Body of pancreas (tissue), 4 donors: ENCODE measurements at regions not wholly inside any gene's neighbourhood (a gene's known extent, or its start where the extent isn't known, plus 50 kb on each side); places are given as distances from the start of the nearest gene placed in this dataset.

ENCODE experiments used
- ATAC-seq: fragments of 150-250 bp; one replicate; pipeline ENCODE4 v1.9.1; 2016
- DNase-seq, 4 donors: peaks; one replicate each; pipeline ENCODE4 v3.0.0-alpha.2; 2019
- H3K27ac ChIP-seq, 4 donors: fragments of 200-600 bp; sonication (generic); 1 replicate in 3 of 4; 2 replicates in 1 of 4; pipeline versions ENCODE4 v1.5.1 to v1.6.1; 2016 to 2019; ENCODE audit warnings: mild to moderate bottlenecking in 1 of 4, mixed read lengths in 1 of 4, moderate library complexity in 1 of 4
- H3K27me3 ChIP-seq, 2 donors: fragments of 200-600 bp; sonication (generic); one replicate each; pipeline ENCODE4 v1.6.0; 2016; ENCODE audit warnings: mild to moderate bottlenecking in 1 of 2
- H3K36me3 ChIP-seq, 2 donors: fragments of 200-600 bp; sonication (generic); replicated peaks in 1 of 2; 2 replicates each; pipeline ENCODE4 v1.5.1; 2016; ENCODE audit warnings: low read depth in 2 of 2; ENCODE audit not compliant: insufficient read depth in 1 of 2
- H3K4me1 ChIP-seq: fragments of 200-600 bp; sonication (generic); one replicate; pipeline ENCODE4 v1.6.0; 2016
- H3K4me3 ChIP-seq, 2 donors: fragments of 200-600 bp; sonication (generic); 1 replicate in 1 of 2; 2 replicates in 1 of 2; pipeline ENCODE4 v1.5.1; 2016 to 2019
- H3K9me3 ChIP-seq, 3 donors: fragments of 200-600 bp; sonication (generic); 1 replicate in 2 of 3; 2 replicates in 1 of 3; pipeline ENCODE4 v1.5.1; 2016
- POLR2A ChIP-seq, 3 donors: fragments of 450-650 bp; IDR thresholded peaks; one replicate each; pipeline ENCODE4 v1.6.1; 2016; ENCODE audit warnings: antibody characterized with exemption in 3 of 3, mild to moderate bottlenecking in 2 of 3
- WGBS, 2 donors: methylation state at CpG; one replicate each; pipeline ENCODE4 v1.1.5; 2017; 5-methylcytosine and 5-hydroxymethylcytosine counted together
- intact Hi-C: fragments of 100-400 bp; cut with DNase I; formaldehyde crosslinking; loops from one replicate; pipeline ENCODE4 v1.15.1; 2023
- TF ChIP-seq, protein P1 (sequence below), 7 experiments: fragments of 450-650 bp in 4 of 7; fragments of 200-600 bp in 3 of 7; sonication (generic) in 3 of 7; IDR thresholded peaks; one replicate each; pipeline ENCODE4 v1.5.1; 2016 to 2019; ENCODE audit warnings: antibody characterized with exemption in 7 of 7

DNA sequence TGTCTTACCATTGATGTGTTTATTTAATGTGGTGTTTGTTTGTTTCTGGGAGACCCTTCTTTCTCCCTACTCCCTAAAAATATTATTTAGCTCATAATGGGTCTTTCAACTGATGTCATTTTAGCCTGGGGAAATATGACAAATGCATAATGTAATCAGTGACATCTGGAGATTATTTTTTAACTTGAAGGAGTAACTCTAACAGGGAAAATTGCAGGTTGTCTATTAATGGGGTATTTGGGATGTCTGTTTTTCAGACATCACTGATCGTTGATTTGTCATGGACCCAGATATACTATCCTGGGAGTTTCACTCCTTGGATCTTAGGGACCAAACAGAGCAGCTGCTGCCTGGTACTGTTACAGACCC, 230.4 kb downstream of the LOXHD1 start:
- TF ChIP-seq, protein P1, sequence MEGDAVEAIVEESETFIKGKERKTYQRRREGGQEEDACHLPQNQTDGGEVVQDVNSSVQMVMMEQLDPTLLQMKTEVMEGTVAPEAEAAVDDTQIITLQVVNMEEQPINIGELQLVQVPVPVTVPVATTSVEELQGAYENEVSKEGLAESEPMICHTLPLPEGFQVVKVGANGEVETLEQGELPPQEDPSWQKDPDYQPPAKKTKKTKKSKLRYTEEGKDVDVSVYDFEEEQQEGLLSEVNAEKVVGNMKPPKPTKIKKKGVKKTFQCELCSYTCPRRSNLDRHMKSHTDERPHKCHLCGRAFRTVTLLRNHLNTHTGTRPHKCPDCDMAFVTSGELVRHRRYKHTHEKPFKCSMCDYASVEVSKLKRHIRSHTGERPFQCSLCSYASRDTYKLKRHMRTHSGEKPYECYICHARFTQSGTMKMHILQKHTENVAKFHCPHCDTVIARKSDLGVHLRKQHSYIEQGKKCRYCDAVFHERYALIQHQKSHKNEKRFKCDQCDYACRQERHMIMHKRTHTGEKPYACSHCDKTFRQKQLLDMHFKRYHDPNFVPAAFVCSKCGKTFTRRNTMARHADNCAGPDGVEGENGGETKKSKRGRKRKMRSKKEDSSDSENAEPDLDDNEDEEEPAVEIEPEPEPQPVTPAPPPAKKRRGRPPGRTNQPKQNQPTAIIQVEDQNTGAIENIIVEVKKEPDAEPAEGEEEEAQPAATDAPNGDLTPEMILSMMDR (IDR thresholded peaks at IDR 0.05), result no peak
- TF ChIP-seq POLR2A (IDR thresholded peaks at IDR 0.05), result no peak
- Histone ChIP-seq H3K9me3 (no peaks in the 10 kb centered on the region), H3K27me3 (no peaks in the 10 kb centered on the region), H3K4me1 (no peaks in the 10 kb centered on the region), H3K4me3 (no peak overlapping the region), H3K36me3 (no peaks in the 10 kb centered on the region), H3K27ac (no peak overlapping the region)
- 71 to 77% methylated on average over 1 of the region's 1 CpG for WGBS, 2 donors
- no peak for ATAC-seq
- no peak for DNase-seq
- intact Hi-C loops, result no loop called here
